ENCODE measurements at regions not wholly inside any gene's neighbourhood (a gene's known extent, or its start where the extent isn't known, plus 50 kb on each side); places are given as distances from the start of the nearest gene placed in this dataset.

DNA sequence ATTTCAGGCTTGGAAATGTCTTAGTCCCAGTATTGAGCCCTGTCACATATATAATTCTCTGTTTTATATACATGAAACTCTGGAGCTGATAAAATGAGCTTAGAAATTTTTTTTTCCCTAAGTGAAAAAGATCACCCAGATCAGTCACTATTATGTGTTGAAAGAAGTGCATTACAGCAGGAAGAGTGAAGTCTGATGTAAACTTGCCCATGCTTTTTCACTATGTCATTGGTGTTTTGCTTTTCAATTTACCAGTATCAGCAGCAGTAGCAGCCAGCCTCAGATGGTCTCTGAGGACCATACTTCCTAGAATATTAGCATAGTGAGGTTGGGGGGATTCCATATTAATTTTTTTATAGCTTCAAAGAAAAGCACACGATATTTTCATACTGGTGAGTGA is 255.6 kb upstream of the KCNH8 start:
- H4K5ac ChIP-seq (ENCODE audit: low read depth, low read length), result no peak overlapping the region
- H4K20me1 ChIP-seq (ENCODE audit: insufficient read depth, low read length), result no peaks in the 10 kb centered on the region
- no peak overlapping the region for H2AK9ac ChIP-seq (replicated peaks; ENCODE audit: low read depth, low read length, poor library complexity)
- H3K56ac ChIP-seq (ENCODE audit: extremely low read depth, insufficient read depth, low read length), result no peak overlapping the region
- no peaks in the 10 kb centered on the region for H3K27me3 ChIP-seq (ENCODE audit: control insufficient read depth, insufficient read depth, low read length)
- H4K91ac ChIP-seq (ENCODE audit: insufficient read depth, low read depth, low read length), result no peak overlapping the region
- H3K14ac ChIP-seq (replicated peaks; ENCODE audit: low read depth, low read length), result no peak overlapping the region
- no peaks in the 10 kb centered on the region; the same call in 1 of the 2 replicates for H3K9me3 ChIP-seq (ENCODE audit: control insufficient read depth, insufficient read depth, low read length)
- H2BK120ac ChIP-seq (ENCODE audit: low read depth, low read length), result no peak overlapping the region
- no peaks in the 10 kb centered on the region for H3K79me1 ChIP-seq (ENCODE audit: low read depth in 1 of 2, low read length in 2 of 2)
- no peak overlapping the region for H4K8ac ChIP-seq (ENCODE audit: low read depth in 2 of 2, low read length in 2 of 2)
- dilution Hi-C loops (cut with HindIII; ENCODE audit: low sequenced_read_pairs, unreplicated experiment), result no loop called here
- no peak overlapping the region for H3K4me2 ChIP-seq (ENCODE audit: low read depth, low read length)
- no peak overlapping the region for H2AFZ ChIP-seq (replicated peaks; ENCODE audit: low read length, poor library complexity)
- H3K4me3 ChIP-seq (ENCODE audit: insufficient read depth, low read depth, low read length), result no peak overlapping the region
- no peak overlapping the region for H2BK20ac ChIP-seq (ENCODE audit: low read depth, low read length)
- no peak overlapping the region for H3K18ac ChIP-seq (ENCODE audit: low read depth, low read length)
- no peak for DNase-seq
- no peak overlapping the region for H3K9ac ChIP-seq (ENCODE audit: low read depth, low read length)
- TF ChIP-seq, protein P1, sequence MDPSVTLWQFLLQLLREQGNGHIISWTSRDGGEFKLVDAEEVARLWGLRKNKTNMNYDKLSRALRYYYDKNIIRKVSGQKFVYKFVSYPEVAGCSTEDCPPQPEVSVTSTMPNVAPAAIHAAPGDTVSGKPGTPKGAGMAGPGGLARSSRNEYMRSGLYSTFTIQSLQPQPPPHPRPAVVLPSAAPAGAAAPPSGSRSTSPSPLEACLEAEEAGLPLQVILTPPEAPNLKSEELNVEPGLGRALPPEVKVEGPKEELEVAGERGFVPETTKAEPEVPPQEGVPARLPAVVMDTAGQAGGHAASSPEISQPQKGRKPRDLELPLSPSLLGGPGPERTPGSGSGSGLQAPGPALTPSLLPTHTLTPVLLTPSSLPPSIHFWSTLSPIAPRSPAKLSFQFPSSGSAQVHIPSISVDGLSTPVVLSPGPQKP (IDR thresholded peaks at IDR 0.05; ENCODE audit: borderline replicate concordance, low read depth, low read length), result no peak
- TF ChIP-seq RCOR1 (IDR thresholded peaks at IDR 0.05; ENCODE audit: insufficient replicate concordance, low read length), result no peak
- no peak for TF ChIP-seq RFX5 (IDR thresholded peaks at IDR 0.05; ENCODE audit: low read depth, low read length)
- TF ChIP-seq CEBPB (IDR thresholded peaks at IDR 0.05; ENCODE audit: low read depth, low read length), result no peak
- TF ChIP-seq BHLHE40 (IDR thresholded peaks at IDR 0.05; ENCODE audit: low read depth, low read length), result no peak
- no peak for TF ChIP-seq POLR2A (IDR thresholded peaks at IDR 0.05; ENCODE audit: low read depth, low read length)
- no peak for TF ChIP-seq NFE2L2 (IDR thresholded peaks at IDR 0.05; ENCODE audit: low read depth, low read length)
- TF ChIP-seq, protein P2, sequence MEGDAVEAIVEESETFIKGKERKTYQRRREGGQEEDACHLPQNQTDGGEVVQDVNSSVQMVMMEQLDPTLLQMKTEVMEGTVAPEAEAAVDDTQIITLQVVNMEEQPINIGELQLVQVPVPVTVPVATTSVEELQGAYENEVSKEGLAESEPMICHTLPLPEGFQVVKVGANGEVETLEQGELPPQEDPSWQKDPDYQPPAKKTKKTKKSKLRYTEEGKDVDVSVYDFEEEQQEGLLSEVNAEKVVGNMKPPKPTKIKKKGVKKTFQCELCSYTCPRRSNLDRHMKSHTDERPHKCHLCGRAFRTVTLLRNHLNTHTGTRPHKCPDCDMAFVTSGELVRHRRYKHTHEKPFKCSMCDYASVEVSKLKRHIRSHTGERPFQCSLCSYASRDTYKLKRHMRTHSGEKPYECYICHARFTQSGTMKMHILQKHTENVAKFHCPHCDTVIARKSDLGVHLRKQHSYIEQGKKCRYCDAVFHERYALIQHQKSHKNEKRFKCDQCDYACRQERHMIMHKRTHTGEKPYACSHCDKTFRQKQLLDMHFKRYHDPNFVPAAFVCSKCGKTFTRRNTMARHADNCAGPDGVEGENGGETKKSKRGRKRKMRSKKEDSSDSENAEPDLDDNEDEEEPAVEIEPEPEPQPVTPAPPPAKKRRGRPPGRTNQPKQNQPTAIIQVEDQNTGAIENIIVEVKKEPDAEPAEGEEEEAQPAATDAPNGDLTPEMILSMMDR (conservative IDR thresholded peaks at IDR 0.05; ENCODE audit: low read depth, low read length), result no peak
- TF ChIP-seq MAFK (IDR thresholded peaks at IDR 0.05; ENCODE audit: low read depth, low read length), result no peak
- no peak for TF ChIP-seq FOS (IDR thresholded peaks at IDR 0.05; ENCODE audit: low read depth, low read length)
- TF ChIP-seq MXI1 (IDR thresholded peaks at IDR 0.05; ENCODE audit: borderline replicate concordance, low read depth, low read length), result no peak
- no peak for TF ChIP-seq MAZ (IDR thresholded peaks at IDR 0.05; ENCODE audit: borderline replicate concordance, low read depth, low read length)
- no peak for TF ChIP-seq RAD21 (IDR thresholded peaks at IDR 0.05; ENCODE audit: low read length)
- TF ChIP-seq CHD1 (IDR thresholded peaks at IDR 0.05; ENCODE audit: low read depth, low read length), result no peak
- TF ChIP-seq, protein P3, sequence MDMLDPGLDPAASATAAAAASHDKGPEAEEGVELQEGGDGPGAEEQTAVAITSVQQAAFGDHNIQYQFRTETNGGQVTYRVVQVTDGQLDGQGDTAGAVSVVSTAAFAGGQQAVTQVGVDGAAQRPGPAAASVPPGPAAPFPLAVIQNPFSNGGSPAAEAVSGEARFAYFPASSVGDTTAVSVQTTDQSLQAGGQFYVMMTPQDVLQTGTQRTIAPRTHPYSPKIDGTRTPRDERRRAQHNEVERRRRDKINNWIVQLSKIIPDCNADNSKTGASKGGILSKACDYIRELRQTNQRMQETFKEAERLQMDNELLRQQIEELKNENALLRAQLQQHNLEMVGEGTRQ (IDR thresholded peaks at IDR 0.05; ENCODE audit: low read depth, low read length), result no peak
- no peak for TF ChIP-seq SMC3 (IDR thresholded peaks at IDR 0.05; ENCODE audit: low read depth, low read length)
- no peak overlapping the region for H3K27ac ChIP-seq (ENCODE audit: insufficient read depth, low read length)
- no peaks in the 10 kb centered on the region for H3K36me3 ChIP-seq (ENCODE audit: control insufficient read depth, insufficient read depth, low read length)
- no peak overlapping the region for H2AK5ac ChIP-seq (ENCODE audit: low read depth, low read length)
- H2BK15ac ChIP-seq (ENCODE audit: low read depth, low read length), result no peak overlapping the region
- H3K9me1 ChIP-seq (ENCODE audit: insufficient read depth, low read length), result no peaks in the 10 kb centered on the region
- no peaks in the 10 kb centered on the region for H3K4me1 ChIP-seq (ENCODE audit: control insufficient read depth, insufficient read depth, low read length)
- no peak for ATAC-seq (ENCODE audit: low read depth)
- BruUV-seq (replicated peaks), result no TSS peak
- ChIA-PET POLR2A (ENCODE audit: unreplicated experiment) (no interaction called here), CTCF (no interaction called here)
- in situ Hi-C loops (cut with MboI; ENCODE audit: low sequenced_read_pairs), result no loop called here
- no CpG with 5 or more reads among the region's 1 CpG for WGBS, 2 experiments (ENCODE audit: extremely low coverage in 2 of 2, insufficient read length in 1 of 2)
- intact Hi-C loops (cut with micrococcal nuclease), result no loop called here
- no peak overlapping the region for H2BK5ac ChIP-seq (ENCODE audit: low read depth, low read length, poor library complexity, severe bottlenecking)
- no peak overlapping the region for H3K23ac ChIP-seq (ENCODE audit: low read depth, low read length)
- no peak overlapping the region for H3K4ac ChIP-seq (ENCODE audit: low read depth, low read length)
